Suprapubic skin (tissue), 4 donors: ENCODE measurements at regions not wholly inside any gene's neighbourhood (a gene's known extent, or its start where the extent isn't known, plus 50 kb on each side); places are given as distances from the start of the nearest gene placed in this dataset.

ENCODE experiments used
- DNase-seq, 2 donors: peaks; one replicate each; pipeline ENCODE4 v3.0.0-alpha.2; 2019; ENCODE audit warnings: low spot score in 2 of 2
- H3K27ac ChIP-seq: fragments of 200-600 bp; sonication (generic); one replicate; pipeline ENCODE4 v1.5.1; 2019
- H3K27me3 ChIP-seq: fragments of 200-600 bp; sonication (generic); one replicate; pipeline ENCODE4 v1.5.1; 2019
- H3K36me3 ChIP-seq: fragments of 200-600 bp; sonication (generic); one replicate; pipeline ENCODE4 v1.5.1; 2019
- H3K4me1 ChIP-seq: fragments of 200-600 bp; sonication (generic); one replicate; pipeline ENCODE4 v1.5.1; 2019
- H3K4me3 ChIP-seq: fragments of 200-600 bp; sonication (generic); one replicate; pipeline ENCODE4 v1.5.1; 2019; ENCODE audit warnings: mild to moderate bottlenecking
- H3K9me3 ChIP-seq: fragments of 200-600 bp; sonication (generic); one replicate; pipeline ENCODE4 v1.5.1; 2019
- EP300 ChIP-seq: sonication (generic); formaldehyde crosslinking; IDR thresholded peaks from one replicate; pipeline ENCODE4 v1.6.1; 2017; ENCODE audit warnings: antibody characterized with exemption
- POLR2A ChIP-seq, 2 donors: fragments of 450-650 bp; IDR thresholded peaks; one replicate each; pipeline ENCODE4 v1.6.1; 2017; ENCODE audit warnings: antibody characterized with exemption in 2 of 2, mild to moderate bottlenecking in 2 of 2, moderate library complexity in 2 of 2
- POLR2AphosphoS5 ChIP-seq, 3 donors: sonication (generic); formaldehyde crosslinking; IDR thresholded peaks; one replicate each; pipeline ENCODE4 v1.6.1; 2017; ENCODE audit warnings: antibody characterized with exemption in 3 of 3
- WGBS: methylation state at CpG from one replicate; pipeline ENCODE4 v1.1.5; 2018; 5-methylcytosine and 5-hydroxymethylcytosine counted together
- TF ChIP-seq, protein P1 (sequence below), 2 donors: fragments of 200-600 bp in 1 of 2; fragments of 450-650 bp in 1 of 2; sonication (generic) in 1 of 2; IDR thresholded peaks; one replicate each; pipeline ENCODE4 v1.5.1; 2016 to 2019; ENCODE audit warnings: antibody characterized with exemption in 2 of 2, mild to moderate bottlenecking in 1 of 2, moderate library complexity in 1 of 2

DNA sequence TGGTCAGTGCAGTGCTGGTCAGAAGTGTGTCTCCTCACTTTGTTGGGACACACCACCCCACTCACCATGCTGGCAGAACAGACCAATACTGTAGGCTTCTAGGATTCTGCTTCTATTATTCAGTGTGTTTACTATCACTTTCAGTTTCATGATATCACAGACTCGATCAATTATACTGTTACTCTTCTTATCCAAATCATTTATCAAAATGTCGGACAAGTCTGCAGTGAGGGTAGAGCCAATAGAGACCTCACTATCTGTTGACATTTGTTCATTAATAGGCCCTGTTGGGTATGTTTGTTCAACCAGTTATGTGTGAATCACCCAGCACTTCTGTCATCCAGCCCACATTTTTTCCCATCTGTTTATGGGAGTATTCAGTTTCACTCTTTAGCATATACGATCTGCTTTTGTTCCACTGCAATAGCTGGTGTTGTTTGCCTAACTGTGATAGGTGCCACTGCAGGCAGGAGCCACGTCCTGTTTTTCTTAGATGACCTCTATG is 140.1 kb downstream of the NRN1 start:
- Histone ChIP-seq H3K27ac (no peak overlapping the region), H3K4me1 (no peaks in the 10 kb centered on the region), H3K4me3 (peak overlapping the region; percentile 19), H3K27me3 (no peaks in the 10 kb centered on the region), H3K9me3 (peaks cover 4% of the 10 kb centered on the region), H3K36me3 (no peaks in the 10 kb centered on the region)
- TF ChIP-seq EP300 = no peak
- no peak for TF ChIP-seq POLR2AphosphoS5 (IDR thresholded peaks at IDR 0.05)
- TF ChIP-seq, protein P1, sequence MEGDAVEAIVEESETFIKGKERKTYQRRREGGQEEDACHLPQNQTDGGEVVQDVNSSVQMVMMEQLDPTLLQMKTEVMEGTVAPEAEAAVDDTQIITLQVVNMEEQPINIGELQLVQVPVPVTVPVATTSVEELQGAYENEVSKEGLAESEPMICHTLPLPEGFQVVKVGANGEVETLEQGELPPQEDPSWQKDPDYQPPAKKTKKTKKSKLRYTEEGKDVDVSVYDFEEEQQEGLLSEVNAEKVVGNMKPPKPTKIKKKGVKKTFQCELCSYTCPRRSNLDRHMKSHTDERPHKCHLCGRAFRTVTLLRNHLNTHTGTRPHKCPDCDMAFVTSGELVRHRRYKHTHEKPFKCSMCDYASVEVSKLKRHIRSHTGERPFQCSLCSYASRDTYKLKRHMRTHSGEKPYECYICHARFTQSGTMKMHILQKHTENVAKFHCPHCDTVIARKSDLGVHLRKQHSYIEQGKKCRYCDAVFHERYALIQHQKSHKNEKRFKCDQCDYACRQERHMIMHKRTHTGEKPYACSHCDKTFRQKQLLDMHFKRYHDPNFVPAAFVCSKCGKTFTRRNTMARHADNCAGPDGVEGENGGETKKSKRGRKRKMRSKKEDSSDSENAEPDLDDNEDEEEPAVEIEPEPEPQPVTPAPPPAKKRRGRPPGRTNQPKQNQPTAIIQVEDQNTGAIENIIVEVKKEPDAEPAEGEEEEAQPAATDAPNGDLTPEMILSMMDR (IDR thresholded peaks at IDR 0.05) = no peak
- TF ChIP-seq POLR2A (IDR thresholded peaks at IDR 0.05) = no peak
- no peak for DNase-seq
- WGBS = 35% methylated on average over 4 of the region's 4 CpGs

DNA sequence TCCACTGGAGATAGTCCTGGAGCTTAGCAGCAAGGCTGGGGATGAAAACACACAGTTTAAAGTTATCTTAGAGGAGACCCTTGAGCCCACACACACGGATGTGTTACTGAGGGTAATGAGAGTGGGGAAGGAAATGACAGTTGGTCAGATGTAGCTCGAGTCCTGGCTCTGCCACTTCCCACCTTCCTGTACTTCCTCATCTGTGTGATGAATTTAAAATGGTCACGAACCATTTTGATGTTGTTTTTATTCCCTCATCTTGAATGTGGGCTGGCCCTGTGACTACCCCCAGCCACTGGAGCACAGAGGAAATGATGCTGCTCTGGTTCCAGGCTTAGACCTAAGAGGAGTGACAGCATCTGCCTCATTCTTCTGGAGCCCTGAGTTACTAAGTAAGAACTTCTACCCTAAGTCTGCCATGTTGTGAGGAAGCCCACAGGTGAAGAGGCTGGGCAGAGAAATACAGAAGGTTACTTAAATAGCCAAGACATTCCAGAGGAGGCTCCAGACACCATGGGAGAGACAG is 141.2 kb downstream of the NRN1 start:
- TF ChIP-seq POLR2AphosphoS5 (IDR thresholded peaks at IDR 0.05) (no peak), POLR2A (IDR thresholded peaks at IDR 0.05) (no peak), EP300 (no peak)
- TF ChIP-seq, protein P1 (IDR thresholded peaks at IDR 0.05) = no peak
- Histone ChIP-seq H3K27ac (no peak overlapping the region), H3K4me1 (no peaks in the 10 kb centered on the region), H3K9me3 (peaks cover 4% of the 10 kb centered on the region), H3K36me3 (no peaks in the 10 kb centered on the region), H3K4me3 (no peak overlapping the region), H3K27me3 (no peaks in the 10 kb centered on the region)
- DNase-seq = no peak
- 84% methylated on average over 3 of the region's 3 CpGs for WGBS

DNA sequence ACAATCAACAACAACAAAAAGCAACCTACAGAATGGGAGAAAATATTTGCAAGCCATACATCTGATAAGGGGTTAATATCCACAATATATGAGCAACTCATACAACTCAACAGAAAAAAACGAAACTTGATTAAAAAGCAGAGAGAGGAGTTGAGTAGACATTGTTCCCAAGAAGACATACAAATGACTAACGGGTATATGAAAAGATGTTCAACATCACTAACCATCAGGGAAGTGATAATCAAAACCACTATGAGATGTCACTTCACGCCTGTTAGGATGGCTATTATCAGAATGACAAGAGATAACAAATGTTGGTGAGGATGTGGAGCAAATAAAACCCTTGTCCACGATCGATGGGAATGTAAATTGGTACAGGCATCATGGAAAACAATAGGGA is 145.9 kb downstream of the NRN1 start:
- Histone ChIP-seq H3K36me3 (no peaks in the 10 kb centered on the region), H3K4me3 (no peak overlapping the region), H3K27me3 (no peaks in the 10 kb centered on the region), H3K9me3 (peaks cover 6% of the 10 kb centered on the region), H3K4me1 (no peaks in the 10 kb centered on the region), H3K27ac (no peak overlapping the region)
- TF ChIP-seq EP300 = no peak
- no peak for TF ChIP-seq POLR2A (IDR thresholded peaks at IDR 0.05)
- no peak for TF ChIP-seq POLR2AphosphoS5 (IDR thresholded peaks at IDR 0.05)
- WGBS = 82% methylated on average over 5 of the region's 5 CpGs
- DNase-seq = no peak

DNA sequence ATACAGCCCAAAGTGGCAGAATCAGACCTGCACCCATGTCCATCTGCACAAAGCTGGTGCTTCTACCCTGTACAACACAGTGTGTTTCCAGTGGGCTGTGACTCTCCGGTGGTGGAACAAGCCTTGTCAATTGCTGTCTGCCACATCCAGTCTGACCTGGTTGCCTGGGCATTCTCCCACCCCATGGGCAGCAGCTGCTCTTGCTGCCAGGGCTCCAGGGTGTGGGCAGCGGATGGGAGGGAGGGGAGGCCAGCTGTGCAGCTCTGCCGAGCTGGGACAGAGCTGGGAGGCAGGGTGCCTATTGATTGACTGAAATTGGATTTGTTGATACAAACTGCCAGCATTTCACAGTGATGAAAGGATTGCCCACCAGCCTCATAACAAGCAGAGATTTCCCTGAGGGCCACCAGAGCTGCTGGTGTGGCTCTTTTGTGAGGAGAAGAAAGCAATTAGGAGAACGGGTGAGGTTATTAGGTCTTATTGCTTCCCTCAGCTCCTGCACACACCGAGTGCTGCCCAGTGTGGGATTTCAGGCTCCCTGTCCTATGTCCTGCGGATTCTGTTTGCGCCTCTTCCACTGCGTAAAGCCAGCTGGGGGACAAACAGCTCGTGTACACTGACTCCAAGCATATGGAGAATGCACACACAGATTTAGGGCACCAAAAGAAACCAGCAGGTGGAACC is 150.8 kb downstream of the NRN1 start:
- DNase-seq = no peak
- Histone ChIP-seq H3K9me3 (peaks cover 3% of the 10 kb centered on the region), H3K4me3 (no peak overlapping the region), H3K27ac (no peak overlapping the region), H3K27me3 (peaks cover 12% of the 10 kb centered on the region), H3K36me3 (no peaks in the 10 kb centered on the region), H3K4me1 (peaks cover 6% of the 10 kb centered on the region)
- WGBS = 68% methylated on average over 9 of the region's 9 CpGs
- TF ChIP-seq, protein P1 (IDR thresholded peaks at IDR 0.05) = no peak
- TF ChIP-seq EP300 (no peak), POLR2AphosphoS5 (IDR thresholded peaks at IDR 0.05) (no peak), POLR2A (IDR thresholded peaks at IDR 0.05) (no peak)

DNA sequence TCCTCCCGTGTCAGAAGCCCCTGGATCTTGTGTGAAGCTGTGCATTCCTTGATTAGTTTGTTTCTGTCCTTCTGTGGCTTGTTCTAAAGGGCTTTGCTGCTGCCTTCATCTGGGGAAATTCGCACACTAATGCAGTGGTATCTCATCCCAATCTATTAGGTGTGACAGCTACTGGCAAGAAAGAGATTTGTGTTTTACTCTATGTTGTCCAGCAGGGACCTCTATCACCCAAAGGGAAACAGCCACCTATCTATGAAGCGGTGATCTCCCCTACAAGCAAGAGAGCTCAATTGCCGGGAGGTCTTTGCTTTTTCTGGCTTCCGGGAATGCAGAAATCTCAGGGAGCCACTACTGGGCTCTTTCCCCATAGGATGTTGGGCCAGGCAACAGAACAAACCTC is 151.8 kb downstream of the NRN1 start:
- H3K27me3 ChIP-seq = peaks cover 23% of the 10 kb centered on the region
- 84% methylated on average over 5 of the region's 5 CpGs for WGBS
- H3K36me3 ChIP-seq = no peaks in the 10 kb centered on the region

More for the DNA sequence above, 151.8 kb downstream of the NRN1 start:
- DNase-seq = no peak
- TF ChIP-seq POLR2AphosphoS5 (IDR thresholded peaks at IDR 0.05) (no peak), EP300 (no peak), POLR2A (IDR thresholded peaks at IDR 0.05) (no peak)
- TF ChIP-seq, protein P1 (IDR thresholded peaks at IDR 0.05) = no peak
- H3K4me1 ChIP-seq = peaks cover 8% of the 10 kb centered on the region
- no peaks in the 10 kb centered on the region for H3K9me3 ChIP-seq
- H3K4me3 ChIP-seq = no peak overlapping the region
- no peak overlapping the region for H3K27ac ChIP-seq
